Jurkat, Clone E6-1 (cell line): ENCODE measurements at regions not wholly inside any gene's neighbourhood (a gene's known extent, or its start where the extent isn't known, plus 50 kb on each side); places are given as distances from the start of the nearest gene placed in this dataset.

Experiments used
- DNase-seq: peaks from one replicate; pipeline ENCODE4 v3.0.0-alpha.2; 2011; ENCODE audit warnings: low read depth, low spot score
- H3K4me3 ChIP-seq: 2 replicates; pipeline ENCODE4 v1.5.1; 2011; ENCODE audit warnings: mild to moderate bottlenecking, low read length, control low read depth, moderate library complexity

DNA sequence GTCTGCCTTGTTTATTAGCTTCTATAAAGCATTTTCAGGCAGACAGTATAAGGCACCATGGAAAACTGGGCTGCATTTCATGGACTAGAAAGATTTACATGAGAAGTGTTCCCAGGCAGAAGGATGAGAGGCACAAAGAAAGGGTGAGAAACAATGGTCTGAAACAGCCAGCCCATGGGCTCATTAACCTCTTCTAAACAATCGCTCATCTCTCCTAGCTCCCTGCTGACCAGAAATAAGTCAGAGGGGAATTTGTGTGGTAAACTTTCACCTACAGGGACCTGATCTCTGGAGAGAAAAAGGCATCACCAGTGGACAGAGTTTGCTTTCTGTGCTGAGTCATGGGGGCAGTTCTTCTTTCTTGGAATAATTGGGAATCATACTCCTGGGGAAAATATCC, 51.8 kb upstream of the KIRREL3 start:
- no peak for DNase-seq
- H3K4me3 ChIP-seq, result no peak overlapping the region
